ENCODE measurements at regions not wholly inside any gene's neighbourhood (a gene's known extent, or its start where the extent isn't known, plus 50 kb on each side); places are given as distances from the start of the nearest gene placed in this dataset.

DNA sequence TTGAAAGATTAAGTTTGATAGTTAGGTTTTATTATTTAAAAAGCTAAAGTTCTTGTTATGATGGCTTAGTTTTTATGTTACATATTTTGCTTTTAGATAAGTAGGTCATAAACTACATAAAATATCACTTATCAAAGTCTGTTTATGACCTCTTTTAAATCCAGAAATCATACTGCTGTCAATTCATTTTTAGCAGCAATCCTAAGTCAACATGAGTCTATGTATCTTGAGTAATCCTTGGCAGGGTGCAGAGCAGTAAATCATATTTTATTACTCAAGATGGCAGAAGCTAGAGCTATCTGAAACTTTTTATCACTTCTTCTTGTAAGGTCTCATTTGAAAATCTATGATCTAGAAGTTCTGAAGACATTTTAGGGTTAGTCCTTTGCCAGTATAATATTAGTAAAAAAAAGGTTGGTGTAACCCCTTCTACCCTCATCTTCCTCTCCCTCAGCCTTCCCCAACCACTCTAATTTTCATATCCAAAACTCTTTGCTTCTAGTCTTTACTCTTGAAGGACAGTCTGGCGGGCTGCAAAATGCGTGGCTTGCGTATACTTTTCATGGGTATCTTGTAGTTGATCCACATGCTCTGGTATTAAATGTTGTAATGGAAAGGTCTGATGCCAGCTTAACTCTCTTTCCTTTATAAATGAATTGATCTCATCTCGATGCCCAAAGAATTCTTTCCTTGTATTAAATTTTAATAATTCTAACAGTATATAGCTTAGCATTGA, 134.0 kb upstream of the THRB start:
- H3K27ac ChIP-seq, result no peak overlapping the region
- TF ChIP-seq, protein P1, sequence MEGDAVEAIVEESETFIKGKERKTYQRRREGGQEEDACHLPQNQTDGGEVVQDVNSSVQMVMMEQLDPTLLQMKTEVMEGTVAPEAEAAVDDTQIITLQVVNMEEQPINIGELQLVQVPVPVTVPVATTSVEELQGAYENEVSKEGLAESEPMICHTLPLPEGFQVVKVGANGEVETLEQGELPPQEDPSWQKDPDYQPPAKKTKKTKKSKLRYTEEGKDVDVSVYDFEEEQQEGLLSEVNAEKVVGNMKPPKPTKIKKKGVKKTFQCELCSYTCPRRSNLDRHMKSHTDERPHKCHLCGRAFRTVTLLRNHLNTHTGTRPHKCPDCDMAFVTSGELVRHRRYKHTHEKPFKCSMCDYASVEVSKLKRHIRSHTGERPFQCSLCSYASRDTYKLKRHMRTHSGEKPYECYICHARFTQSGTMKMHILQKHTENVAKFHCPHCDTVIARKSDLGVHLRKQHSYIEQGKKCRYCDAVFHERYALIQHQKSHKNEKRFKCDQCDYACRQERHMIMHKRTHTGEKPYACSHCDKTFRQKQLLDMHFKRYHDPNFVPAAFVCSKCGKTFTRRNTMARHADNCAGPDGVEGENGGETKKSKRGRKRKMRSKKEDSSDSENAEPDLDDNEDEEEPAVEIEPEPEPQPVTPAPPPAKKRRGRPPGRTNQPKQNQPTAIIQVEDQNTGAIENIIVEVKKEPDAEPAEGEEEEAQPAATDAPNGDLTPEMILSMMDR (IDR thresholded peaks at IDR 0.05), result no peak
- H3K9me3 ChIP-seq, result no peaks in the 10 kb centered on the region
- H3K27me3 ChIP-seq, result no peaks in the 10 kb centered on the region
- WGBS, 2 donors, result 88 to 96% methylated on average over 4 of the region's 4 CpGs
- intact Hi-C loops (cut with DNase I; ENCODE audit: low total_unique reads), result no loop called here
- no peaks in the 10 kb centered on the region for H3K4me1 ChIP-seq
- no peak for DNase-seq
- H3K4me3 ChIP-seq, result no peak overlapping the region
- no peaks in the 10 kb centered on the region for H3K36me3 ChIP-seq (ENCODE audit: low read depth, missing control alignments)

- intact Hi-C loops (cut with DNase I; ENCODE audit: low total_unique reads), result no loop called here
- Histone ChIP-seq H3K27ac (no peak overlapping the region), H3K4me3 (no peak overlapping the region), H3K4me1 (no peaks in the 10 kb centered on the region), H3K27me3 (no peaks in the 10 kb centered on the region), H3K36me3 (ENCODE audit: low read depth, missing control alignments) (no peaks in the 10 kb centered on the region), H3K9me3 (no peaks in the 10 kb centered on the region)
- no peak for TF ChIP-seq POLR2A (IDR thresholded peaks at IDR 0.05)
- TF ChIP-seq, protein P1 (IDR thresholded peaks at IDR 0.05), result no peak
- DNase-seq, result no peak
These were observed 136.8 kb upstream of the THRB start for GRCh38 chr3:24631481-24631880.

GRCh38 chr3:24639061-24639460, 144.4 kb upstream of the THRB start:
- no peak overlapping the region for H3K4me3 ChIP-seq
- no peak for DNase-seq
- TF ChIP-seq POLR2A (IDR thresholded peaks at IDR 0.05), result no peak
- TF ChIP-seq, protein P1 (IDR thresholded peaks at IDR 0.05), result no peak
- no peaks in the 10 kb centered on the region for H3K36me3 ChIP-seq (ENCODE audit: low read depth, missing control alignments)
- 82 to 96% methylated on average over 1 of the region's 1 CpG for WGBS, 2 donors
- H3K27ac ChIP-seq, result no peak overlapping the region
- intact Hi-C loops (cut with DNase I; ENCODE audit: low total_unique reads), result no loop called here
- H3K4me1 ChIP-seq, result no peaks in the 10 kb centered on the region
- no peaks in the 10 kb centered on the region for H3K9me3 ChIP-seq
- no peaks in the 10 kb centered on the region for H3K27me3 ChIP-seq

DNA sequence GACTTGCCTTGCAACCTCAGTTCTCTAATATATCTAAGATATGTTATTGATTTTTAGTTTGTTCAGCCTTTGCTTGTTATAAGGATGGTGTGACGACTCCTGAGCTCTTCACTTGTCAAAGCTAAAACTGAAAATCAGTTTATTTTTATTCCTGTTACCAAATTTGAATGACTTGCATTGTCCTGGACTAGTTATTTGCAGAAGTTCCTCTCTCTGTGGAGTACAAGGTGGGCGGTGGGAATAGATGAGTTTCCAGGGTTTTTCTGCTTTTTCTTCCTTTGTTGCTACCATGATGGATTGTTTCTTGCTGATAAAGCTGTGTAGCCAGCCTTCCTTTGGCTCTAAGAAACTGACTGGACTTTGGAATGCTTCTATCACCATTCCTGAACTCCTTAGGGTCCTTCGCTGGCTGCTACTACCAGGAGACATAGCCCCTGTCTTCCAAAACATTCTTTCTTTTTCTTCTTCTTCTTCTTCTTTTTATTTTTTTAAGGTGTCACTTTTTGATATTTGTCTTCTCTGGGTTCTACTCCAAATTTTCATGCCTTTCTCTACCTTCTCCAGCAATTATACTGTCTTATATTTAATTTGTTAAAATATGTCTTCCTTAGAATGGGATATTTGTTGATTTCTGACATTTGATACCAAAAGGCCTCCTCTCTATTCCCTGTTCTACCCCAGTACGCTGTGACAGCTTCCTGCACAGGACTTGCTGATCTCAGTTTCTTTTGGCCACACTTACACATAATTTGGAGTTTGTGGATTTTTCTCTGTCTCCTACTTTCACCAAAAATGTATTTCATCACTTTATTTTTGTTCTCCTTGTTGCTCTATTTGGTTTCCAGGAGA, 145.1 kb upstream of the THRB start:
- Histone ChIP-seq H3K27me3 (no peaks in the 10 kb centered on the region), H3K4me1 (no peaks in the 10 kb centered on the region), H3K9me3 (no peaks in the 10 kb centered on the region), H3K27ac (no peak overlapping the region), H3K36me3 (ENCODE audit: low read depth, missing control alignments) (no peaks in the 10 kb centered on the region), H3K4me3 (no peak overlapping the region)
- intact Hi-C loops (cut with DNase I; ENCODE audit: low total_unique reads), result no loop called here
- TF ChIP-seq POLR2A (IDR thresholded peaks at IDR 0.05), result no peak
- TF ChIP-seq, protein P1 (IDR thresholded peaks at IDR 0.05), result no peak
- WGBS, 2 donors, result 84 to 88% methylated on average over 4 of the region's 4 CpGs
- no peak for DNase-seq

Data from testis (tissue), 2 donors.